HG03025 (cell line): ENCODE measurements at regions not wholly inside any gene's neighbourhood (a gene's known extent, or its start where the extent isn't known, plus 50 kb on each side); places are given as distances from the start of the nearest gene placed in this dataset.
"Not testable (repeated sequence)": the region's sequence is repeated elsewhere in the genome, so short reads cannot be mapped to it uniquely, and the experiment has no call there.

ENCODE experiments used
- ATAC-seq: cut with Tn5 transposase; IDR thresholded peaks from one replicate; pipeline ENCODE4 v1.9.1; 2021; ENCODE audit warnings: mild to moderate bottlenecking, moderate library complexity; ENCODE audit not compliant: unreplicated experiment, low FRiP score

DNA sequence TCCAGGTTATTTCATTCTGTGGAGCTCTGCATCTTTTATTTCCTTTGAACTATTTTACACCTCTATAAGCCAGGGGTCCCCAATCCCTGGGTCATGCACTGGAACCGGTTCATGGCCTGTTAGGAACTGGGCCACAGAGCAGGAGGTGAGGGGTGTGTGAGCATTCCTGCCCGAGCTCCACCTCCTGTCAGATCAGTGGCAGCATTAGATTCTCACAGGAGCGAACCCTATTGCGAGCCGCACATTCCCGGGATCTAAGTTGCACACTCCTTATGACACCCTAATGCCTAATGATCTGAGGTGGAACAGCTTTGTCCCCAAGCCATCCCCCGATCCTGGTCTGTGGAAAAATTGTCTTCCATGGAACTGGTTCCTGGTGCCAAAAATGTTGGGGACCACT is 107.2 kb downstream of the TMEM121 start:
- not testable (repeated sequence) for ATAC-seq

DNA sequence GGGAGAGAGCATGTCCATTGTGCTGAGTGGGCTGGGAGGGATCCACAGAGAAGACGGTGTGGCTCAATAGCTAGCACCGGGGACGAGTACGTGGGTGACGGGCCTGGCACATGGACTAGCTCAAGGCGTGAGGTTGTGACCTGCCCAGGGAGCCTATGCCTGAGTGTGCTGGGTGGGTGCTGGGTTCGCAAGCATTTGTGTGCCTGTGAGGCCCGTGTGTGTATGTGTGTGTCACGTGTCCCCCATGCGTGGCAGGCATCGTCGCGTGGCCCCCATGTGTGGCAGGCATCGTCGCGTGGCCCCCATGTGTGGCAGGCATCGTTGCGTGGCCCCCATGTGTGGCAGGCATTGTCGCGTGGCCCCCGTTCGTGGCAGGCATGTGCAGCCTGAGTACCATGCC is 109.2 kb downstream of the TMEM121 start:
- ATAC-seq: no peak

DNA sequence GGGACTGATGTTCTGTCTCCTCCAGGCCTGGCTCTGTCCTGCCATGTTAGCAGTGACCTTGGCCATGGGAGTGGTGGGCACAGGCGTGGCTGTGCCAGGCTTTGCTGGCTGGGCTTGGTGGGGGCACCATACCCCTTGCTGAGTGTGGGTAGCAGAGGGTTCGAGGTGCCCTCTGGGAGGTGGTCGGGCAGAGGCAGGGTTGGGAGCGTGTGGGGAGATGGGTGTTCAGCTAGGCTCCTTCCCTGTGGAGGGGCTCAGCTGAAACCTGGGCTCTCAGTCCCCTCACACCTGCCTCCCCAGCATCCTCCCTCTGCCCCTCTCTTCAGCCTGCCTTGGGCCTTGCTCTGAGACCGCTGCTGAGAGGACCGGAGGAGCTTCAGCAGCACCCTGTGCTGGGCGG is 109.6 kb downstream of the TMEM121 start:
- not testable (repeated sequence) for ATAC-seq

DNA sequence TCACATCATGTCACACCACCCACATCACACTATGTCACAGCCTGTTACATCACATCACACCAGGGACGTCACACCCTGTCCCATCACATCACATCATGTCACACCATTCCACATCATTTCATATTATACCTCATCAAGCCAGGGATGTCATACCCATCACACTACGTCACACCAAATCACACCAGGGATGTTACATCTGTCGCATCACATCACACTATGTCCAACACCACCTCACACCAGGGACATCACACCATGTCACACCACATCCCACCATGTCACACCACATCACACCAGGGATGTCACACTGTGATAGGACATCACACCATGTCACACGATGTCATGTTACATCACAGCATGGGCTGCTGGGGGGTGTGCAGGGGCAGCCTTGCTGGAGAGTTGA is 110.6 kb downstream of the TMEM121 start:
- no peak for ATAC-seq

DNA sequence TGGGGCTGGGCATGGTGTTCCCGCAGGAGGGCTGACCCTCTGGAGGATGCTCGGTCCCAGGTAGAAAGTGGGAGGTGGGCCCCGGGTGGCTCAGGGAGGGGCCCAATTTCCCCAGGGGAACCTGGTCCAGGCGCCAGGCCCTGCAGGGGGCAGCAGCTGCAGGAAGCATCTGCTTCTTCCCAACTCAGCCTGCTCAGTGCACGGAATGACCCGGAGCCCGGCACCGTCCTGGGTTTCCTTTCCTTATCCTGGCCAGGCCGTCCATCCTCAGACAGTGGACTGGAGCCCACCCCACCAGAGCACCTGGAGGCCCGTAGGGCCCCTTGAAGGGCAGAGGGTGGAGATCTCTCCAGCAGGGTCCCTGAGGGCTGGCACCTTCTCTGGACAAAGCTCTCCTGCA is 111.0 kb downstream of the TMEM121 start:
- ATAC-seq: not testable (repeated sequence)

DNA sequence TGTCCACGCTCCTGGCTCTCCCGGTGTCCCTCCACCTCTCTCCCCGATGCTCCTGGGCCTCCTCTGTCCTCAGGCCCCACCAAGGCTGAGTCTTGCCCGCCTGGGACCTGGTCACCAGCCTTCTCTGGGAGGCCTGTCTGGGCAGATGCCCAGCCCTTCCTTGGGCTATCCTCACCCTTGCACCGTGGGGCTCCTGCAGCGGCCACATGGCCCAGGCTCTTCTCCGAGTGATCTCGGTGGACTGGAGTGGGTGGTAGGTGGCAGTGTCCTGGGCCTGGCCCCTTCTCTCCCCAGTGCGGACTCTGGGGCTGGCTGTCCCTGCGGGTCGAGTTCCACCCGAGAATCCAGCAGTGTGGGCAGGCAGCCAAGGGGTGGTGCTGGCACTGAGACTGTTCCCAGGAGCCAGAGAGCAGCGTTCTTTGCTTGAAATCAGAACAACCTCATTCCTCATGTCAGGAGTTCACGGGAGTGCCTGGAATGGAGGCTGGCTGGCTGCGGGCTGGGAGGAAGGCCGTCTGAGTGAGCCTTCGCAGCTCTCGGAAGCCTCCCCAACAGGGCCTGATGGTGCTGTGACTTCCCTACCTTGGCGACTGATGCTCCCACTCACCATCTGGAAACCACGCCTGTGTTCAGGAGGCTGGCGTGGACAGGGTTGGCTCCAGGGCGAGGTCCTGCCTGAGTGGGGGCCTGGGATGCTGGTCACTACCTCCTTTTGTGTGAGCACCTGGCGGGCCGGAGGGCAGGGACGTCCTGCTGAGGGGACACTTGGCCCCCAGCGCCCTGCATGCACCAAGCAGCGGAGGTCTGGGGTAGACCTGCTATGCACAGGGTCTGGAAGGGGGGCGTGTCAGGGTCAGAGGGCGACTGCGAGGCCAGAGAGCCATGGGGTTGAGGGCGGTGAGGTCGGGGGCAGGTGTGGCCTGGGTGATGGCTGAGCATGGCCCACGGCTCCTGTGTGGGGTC is 113.9 kb downstream of the TMEM121 start:
- ATAC-seq: not testable (repeated sequence)

DNA sequence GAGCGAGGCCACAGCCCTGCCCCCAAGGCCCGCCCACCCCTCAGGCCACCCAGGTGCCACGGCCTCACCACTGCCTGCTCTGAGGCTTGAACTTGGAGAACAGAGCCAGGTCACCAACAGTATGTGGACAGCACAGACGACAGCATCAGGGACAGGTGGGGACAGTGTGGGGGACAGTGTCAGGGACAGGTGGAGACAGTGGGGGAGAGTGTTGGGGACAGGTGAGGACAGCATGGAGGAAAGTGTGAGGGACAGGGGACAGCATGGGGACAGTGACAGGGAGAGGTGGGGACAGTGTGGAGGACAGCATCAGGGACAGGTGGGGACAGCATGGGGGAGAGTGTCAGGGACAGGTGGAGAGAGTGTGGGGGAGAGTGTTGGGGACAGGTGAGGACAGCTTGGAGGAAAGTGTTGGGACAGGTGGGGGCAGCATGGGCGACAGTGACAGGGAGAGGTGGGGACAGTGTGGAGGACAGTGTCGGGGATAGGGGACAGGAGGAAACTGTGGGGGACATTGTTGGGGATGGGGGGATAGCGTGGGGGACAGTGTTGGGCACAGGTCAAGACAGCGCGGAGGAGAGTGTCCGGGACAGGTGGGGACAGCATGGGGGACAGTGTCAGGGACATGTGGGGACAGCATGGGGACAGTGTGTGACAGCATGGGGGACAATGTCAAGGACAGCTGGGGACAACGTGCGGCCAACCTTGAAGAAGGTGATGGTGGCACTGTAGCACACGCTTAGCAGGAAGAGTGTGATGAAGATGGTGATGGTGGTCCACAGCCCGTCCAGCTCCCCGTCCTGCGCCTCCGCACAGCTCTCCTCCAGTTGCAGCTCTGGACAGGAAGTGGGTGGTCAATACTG is 114.9 kb downstream of the TMEM121 start:
- ATAC-seq: no peak

DNA sequence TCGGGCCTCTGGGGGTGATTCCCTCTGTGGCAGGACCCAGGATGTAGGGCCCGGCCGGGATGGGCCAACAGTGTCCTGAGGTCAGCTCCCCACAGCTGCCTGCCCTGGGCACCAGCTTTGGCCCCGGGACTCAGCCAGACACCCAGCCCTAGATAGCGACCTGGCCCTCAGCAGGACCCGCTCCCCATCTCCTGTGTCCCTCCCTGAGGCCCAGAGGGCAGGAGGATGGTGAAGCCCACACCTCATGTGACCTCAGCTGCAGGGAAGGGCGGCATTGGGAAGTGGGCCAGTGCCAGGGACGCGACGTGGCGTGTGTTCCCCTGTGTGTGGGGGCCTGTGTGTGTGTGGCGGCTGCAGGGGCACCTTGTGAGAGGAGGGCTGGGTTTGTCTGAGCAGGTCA is 115.6 kb downstream of the TMEM121 start:
- not testable (repeated sequence) for ATAC-seq

DNA sequence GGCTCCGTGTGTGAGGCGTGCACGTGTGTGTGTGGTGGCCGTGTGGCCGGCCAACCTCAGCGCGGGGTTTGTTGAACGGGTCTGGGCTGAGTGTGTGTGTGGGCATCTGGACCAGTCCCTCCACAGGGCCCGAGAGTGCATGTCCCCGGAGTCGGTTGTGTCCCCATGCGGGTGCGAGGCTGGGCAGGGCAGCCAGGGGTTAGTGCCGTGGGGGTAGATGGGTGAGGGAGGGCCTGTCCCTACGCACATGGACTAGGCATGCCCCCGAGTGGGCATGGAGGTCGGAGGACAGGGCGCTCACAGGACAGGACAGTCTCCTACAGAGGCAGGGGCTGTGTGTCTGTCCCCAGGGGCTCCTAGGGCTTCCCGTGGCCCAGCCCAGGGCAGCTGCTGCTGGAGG is 116.1 kb downstream of the TMEM121 start:
- not testable (repeated sequence) for ATAC-seq

DNA sequence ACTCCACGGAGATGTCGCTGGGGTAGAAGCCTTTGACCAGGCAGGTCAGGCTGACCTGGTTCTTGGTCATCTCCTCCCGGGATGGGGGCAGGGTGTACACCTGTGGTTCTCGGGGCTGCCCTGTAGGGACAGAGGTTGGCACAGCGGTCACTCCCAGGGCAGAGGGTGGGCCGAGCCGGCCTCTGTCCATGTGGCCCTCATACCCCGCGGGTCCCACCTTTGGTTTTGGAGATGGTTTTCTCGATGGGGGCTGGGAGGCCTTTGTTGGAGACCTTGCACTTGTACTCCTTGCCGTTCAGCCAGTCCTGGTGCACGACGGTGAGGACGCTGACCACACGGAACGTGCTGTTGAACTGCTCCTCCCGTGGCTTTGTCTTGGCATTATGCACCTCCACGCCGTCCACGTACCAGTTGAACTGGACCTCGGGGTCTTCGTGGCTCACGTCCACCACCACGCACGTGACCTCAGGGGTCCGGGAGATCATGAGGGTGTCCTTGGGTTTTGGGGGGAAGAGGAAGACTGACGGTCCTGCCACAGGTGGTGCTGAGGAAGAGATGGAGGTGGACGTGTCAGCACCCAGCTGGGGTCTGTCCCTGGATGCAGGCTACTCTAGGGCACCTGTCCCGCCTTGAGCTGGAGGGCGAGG is 117.1 kb downstream of the TMEM121 start:
- ATAC-seq: not testable (repeated sequence)

DNA sequence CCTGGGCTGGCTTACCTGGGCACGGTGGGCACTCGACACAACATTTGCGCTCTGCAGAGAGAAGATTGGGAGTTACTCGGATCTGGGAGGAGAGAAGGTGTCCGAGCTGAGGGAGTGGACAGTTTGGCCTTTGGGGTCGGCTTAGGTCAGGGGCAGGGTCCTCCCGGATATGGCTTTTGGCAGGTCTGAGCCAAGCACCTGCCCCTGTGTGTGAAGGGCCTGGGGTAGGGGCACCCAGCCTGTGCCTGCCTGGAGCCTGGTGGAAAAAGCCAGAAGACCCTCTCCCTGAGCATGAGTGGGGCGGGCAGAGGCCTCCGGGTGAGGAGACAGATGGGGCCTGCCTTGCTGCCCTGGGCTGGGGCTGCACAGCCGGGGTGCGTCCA is 117.7 kb downstream of the TMEM121 start:
- ATAC-seq: not testable (repeated sequence)

DNA sequence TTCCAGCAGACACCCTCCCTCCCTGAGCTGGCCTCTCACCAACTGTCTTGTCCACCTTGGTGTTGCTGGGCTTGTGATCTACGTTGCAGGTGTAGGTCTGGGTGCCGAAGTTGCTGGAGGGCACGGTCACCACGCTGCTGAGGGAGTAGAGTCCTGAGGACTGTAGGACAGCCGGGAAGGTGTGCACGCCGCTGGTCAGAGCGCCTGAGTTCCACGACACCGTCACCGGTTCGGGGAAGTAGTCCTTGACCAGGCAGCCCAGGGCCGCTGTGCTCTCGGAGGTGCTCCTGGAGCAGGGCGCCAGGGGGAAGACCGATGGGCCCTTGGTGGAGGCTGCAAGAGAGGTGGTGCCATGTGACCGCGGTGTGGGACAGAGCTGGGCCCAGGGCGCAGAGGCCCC is 118.1 kb downstream of the TMEM121 start:
- not testable (repeated sequence) for ATAC-seq

DNA sequence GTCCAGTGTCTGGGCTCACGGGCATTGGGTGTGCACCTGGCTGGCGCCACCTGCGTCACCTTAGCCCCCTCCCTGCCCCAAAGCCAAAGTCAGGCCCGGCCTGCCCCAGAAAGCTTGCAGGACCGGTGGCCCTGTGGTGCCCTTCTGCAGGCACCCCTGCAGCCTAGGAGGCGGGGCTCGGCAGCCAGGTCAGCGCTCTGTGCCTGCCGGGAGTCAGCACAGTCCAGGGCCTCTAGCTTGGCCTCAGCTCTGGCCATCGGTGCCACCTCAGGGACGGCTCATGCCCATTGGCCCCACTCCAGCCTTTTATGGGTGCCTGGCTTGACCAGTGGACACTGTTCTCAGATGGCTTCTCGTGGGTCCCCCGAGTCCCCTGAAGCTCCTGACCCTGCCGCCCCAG is 118.5 kb downstream of the TMEM121 start:
- not testable (repeated sequence) for ATAC-seq

DNA sequence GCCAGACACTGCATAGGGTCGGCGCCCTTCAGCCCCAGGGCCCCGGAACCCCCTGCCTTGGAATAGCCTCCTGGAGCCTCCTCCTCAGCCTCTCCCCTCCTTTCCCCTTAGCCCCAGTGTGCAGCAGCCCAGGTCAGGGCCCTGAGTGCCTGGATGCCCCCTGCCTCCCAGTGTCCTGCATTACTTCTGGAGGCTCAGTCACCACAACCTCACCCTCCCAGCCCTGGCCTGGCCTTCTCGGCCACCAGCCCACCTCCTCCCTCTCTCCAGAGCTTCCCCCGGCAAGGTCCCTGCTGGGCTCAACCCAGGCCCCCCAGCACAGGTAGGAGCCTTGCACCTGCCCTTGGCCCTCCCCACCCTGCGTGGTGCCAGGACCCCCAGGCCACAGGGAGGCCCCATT is 119.0 kb downstream of the TMEM121 start:
- ATAC-seq: not testable (repeated sequence)

DNA sequence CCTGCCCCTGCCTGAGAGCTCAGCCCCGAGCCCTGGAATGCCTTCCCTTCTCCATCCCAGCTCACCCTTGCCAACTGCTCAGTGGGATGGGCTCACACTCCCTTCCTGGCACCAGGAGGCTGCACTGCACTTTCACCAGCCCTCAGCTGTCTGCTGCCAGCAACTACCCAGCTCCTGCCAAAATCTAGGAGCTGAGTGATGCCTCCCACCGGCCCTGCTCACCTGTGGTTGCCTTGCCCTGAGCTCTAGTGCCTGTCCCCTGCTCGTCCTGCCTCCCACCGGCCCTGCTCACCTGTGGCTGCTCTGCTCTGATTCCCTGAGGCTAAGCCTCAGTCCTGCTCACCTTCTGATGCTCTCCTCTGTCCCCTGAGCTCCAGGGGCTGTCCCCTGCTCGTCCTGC is 119.8 kb downstream of the TMEM121 start:
- ATAC-seq: no peak

DNA sequence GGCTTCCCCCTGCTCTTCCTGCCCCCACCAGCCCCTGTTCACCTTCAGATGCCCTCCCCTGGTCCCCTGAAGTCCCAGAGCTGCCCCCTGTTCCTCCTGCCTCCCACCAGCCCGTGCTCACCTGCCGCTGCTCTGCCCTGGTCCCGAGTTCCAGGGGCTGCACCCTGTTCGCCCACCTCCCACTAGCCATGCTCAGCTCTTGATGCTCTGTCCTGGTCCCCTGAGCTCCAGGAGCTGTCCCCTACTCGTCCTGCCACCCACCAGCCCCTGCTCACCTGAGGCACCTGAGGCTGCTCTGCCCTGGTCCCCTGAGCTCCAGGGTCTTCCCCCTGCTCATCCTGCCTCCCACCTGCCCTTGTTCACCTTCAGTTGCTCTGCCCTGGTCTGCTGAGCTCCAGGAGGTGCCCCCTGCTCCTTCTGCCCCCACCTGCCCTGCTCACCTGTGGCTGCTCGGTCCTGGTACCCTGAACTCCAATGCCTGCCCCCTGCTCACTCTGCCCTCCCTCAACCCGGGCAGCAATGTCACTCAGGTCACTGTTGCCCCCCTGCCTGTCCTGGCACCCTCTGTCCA is 120.4 kb downstream of the TMEM121 start:
- ATAC-seq: not testable (repeated sequence)

DNA sequence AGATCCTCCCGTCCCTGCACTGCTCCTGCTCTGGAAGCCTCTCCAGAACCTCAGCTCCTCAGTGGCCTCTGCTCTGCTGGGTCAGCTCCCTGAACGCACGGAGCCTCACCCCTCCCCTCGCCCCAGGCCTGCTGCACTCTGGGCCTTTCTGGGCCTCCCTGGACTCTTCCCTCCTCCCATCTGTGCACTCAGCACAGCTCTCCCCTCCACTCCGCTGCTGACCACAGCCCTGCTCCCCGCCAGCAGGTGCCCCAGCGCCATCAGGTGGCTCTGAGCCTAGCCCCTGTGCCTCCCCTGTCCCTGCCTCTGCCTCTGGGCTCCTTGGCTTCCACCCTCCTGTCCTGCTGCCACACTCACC is 121.0 kb downstream of the TMEM121 start:
- ATAC-seq: not testable (repeated sequence)

DNA sequence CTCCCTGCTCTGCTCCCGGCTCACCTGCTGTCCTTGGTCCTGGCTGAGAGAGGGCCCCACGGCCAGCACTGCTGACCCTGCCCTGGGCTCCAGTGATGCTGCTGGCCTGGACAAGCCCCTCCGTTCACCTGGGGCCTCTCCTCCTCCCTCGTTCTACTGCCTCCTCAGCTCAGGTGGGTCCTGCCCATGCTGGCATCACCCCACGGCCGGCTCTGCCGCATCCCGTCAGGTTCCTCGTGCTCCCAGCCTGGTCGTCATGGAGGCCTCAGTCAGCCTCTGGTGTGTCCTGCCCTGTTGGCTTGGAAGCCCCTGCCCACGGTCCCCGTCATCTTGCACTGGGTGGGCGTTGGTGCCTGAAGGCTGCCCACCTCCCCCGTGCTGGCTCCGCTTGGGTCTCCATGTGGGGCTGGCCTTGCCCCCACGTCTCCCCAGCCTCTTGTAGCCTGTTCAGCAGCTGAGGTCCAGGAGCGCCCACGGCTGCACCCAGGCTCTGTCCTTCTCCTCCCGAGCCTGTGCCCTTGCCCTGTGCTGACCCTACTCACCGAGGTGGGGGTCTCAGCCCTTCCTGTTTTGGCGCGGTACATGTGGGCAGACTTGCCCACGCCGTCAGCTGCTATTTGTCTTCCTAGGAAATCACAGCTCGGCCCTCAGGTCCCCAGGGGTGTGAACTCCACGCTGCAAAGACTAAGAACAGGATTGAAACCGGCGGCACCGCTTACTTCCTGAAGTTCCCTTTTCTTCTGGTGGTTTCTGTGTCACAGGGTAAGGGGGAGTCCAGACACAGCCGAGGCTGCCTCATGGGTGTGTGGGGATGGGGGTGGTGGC is 121.6 kb downstream of the TMEM121 start:
- no peak for ATAC-seq

DNA sequence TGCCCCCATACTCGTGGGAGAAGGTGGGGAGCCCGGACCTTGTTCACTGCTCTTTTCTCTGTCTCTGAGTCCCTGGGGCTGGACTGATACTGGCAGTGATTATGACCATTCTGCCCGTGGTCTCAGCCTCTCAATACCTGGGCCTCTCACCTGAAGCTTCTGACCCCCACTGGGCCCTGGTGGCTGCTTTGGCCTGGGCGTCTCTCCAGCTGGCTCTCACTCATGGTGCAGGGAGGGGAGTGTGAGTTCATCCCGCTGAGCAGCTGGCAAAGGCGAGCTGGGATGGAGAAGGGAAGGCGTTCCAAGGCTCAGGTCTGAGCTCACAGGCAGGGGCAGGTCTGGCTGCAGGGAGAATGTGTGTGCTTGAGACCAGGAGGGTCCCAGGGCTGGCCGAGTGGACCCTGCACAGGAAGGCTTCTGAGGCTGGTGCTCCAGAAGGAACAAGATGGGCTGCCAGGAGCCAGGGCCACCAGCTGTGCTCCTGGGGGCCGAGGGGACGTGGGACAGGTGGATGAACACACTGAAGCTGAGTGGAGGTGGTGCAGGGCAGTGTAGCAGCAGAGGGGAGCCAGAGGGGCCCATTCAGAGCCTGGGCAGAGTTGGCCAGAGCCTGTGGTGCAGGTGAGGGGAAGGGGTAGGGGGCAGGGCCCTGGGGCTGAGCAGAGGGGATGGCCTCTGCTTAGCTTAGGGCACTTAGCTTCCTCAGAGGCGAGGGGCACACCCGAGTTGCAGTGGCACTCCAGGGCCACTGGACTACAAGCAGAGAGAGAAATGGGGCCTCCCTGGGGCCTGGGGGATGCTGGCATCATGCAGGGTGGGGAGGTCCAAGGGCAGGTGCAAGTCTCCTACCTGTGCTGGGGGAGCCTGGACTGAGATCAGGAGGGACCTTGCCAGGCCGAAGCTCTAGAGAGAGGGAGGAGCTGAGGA is 122.5 kb downstream of the TMEM121 start:
- ATAC-seq: not testable (repeated sequence)
